GM20000 (cell line): ENCODE measurements at regions not wholly inside any gene's neighbourhood (a gene's known extent, or its start where the extent isn't known, plus 50 kb on each side); places are given as distances from the start of the nearest gene placed in this dataset.
A peak's percentile ranks its signal among the peaks of the same experiment; 100 is the strongest.

Experiments used
- DNase-seq: peaks from one replicate; pipeline ENCODE4 v3.0.0; 2012; ENCODE audit warnings: low spot score
- CTCF ChIP-seq: IDR thresholded peaks from 2 replicates; pipeline ENCODE4 v1.5.1; 2012; ENCODE audit warnings: mild to moderate bottlenecking, control low read depth; ENCODE audit errors: extremely low read depth, missing control alignments

- no peak for TF ChIP-seq CTCF
- peak; percentile 32 for DNase-seq
Observed at GRCh38 chr5:125411744-125412560, 665.5 kb upstream of the ZNF608 start.

GRCh38 chr5:125412561-125413495, 666.4 kb upstream of the ZNF608 start:
- peak; percentile 38 for DNase-seq
- no peak for TF ChIP-seq CTCF

GRCh38 chr5:125413496-125414274, 667.2 kb upstream of the ZNF608 start:
- TF ChIP-seq CTCF, result no peak
- no peak for DNase-seq

DNA sequence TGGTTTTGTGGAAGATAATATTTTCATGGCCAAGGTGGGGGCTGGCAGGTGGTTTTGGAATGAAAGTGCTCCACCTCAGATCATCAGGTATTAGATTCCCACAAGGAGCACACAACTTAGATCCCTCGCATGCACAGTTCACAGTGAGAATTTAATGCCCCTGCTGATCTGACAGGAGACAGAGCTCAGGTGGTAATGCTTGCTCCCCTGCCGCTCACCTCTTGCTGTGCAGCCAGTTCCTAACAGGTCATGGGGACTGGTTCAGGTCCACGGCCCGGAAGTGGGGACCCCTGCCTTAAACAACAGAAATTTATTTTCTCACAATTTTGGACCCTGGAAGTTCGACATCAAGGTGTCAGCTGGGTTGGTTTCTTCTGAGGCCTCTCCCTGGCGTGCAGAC, 668.7 kb upstream of the ZNF608 start:
- no peak for TF ChIP-seq CTCF
- no peak for DNase-seq

DNA sequence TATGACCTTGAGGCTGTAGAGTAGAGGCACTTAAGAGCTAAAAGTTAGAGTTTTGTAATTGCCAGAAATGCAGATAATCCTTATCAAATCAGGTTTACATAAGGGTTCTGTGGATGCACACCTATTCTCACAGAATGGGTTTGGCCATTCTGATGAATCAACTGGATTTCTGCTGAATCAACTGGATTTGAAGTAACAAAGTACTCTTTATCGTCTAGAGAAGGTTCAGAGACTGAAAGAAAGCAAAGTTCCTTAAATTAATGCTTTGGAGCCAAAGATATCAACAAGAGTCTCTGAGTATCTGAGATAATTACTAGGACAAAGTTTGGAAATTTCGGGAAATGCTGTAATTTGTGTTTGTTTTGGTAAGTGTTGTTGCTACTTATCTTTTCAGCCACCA, 669.6 kb upstream of the ZNF608 start:
- TF ChIP-seq CTCF, result no peak
- DNase-seq, result no peak

- TF ChIP-seq CTCF, result no peak
- no peak for DNase-seq
Observed at GRCh38 chr5:125421006-125421405, 674.6 kb upstream of the ZNF608 start.

DNA sequence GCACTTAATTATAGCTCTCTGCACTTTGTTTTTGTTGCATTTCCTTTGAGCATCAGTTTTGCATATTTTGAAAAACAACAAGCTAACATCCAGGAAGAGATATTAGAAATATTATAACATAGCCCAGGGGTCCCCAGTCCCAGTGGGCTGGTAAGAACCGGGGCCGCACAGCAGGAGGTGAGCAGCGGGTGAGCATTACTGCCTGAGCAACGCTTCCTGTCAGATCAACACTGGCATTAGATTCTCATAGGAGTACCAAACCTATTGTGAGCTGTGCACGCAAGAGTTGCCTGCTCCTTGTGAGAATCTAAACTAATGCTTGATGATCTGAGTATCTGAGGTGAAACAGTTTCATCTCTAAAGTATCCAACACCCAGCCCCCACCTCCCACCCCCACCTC, 675.9 kb upstream of the ZNF608 start:
- TF ChIP-seq CTCF, result no peak
- no peak for DNase-seq
